Natural killer cell treated with Interleukin-12 subunit alpha and Interleukin-12 subunit beta and Interleukin-15 and Interleukin-18, amount 100 ng/mL, for 72 hours (primary cell): ENCODE measurements at regions not wholly inside any gene's neighbourhood (a gene's known extent, or its start where the extent isn't known, plus 50 kb on each side); places are given as distances from the start of the nearest gene placed in this dataset.
A peak's percentile ranks its signal among the peaks of the same experiment; 100 is the strongest.

Source experiments
- ATAC-seq, 2 donors: fragments of 150-1000 bp; cut with Tn5 transposase in 1 of 2; sonication (Bioruptor Pico), chemical (Tn5 transposase) in 1 of 2; 2 replicates each; pipeline ENCODE4 v1.10.0; 2021
- DNase-seq: peaks from one replicate; pipeline ENCODE4 v3.0.0; 2022; ENCODE audit warnings: low spot score
- H3K27ac Mint-ChIP-seq, 2 donors: 1 replicate in 1 of 2; 2 replicates in 1 of 2; pipeline ENCODE4 v1.8.0; 2022; ENCODE audit warnings: mixed read lengths in 2 of 2, mild to moderate bottlenecking in 1 of 2, moderate library complexity in 1 of 2
- H3K27me3 Mint-ChIP-seq, 2 donors: 1 replicate in 1 of 2; 2 replicates in 1 of 2; pipeline ENCODE4 v1.8.0; 2022; ENCODE audit warnings: mixed read lengths in 2 of 2
- H3K36me3 Mint-ChIP-seq: one replicate; pipeline ENCODE4 v1.8.0; 2022; ENCODE audit warnings: mixed read lengths
- H3K4me1 Mint-ChIP-seq, 2 donors: 1 replicate in 1 of 2; 2 replicates in 1 of 2; pipeline ENCODE4 v1.8.0; 2022; ENCODE audit warnings: low read depth in 2 of 2, mixed read lengths in 2 of 2, mild to moderate bottlenecking in 1 of 2
- H3K4me3 Mint-ChIP-seq: one replicate; pipeline ENCODE4 v1.8.0; 2022; ENCODE audit warnings: mixed read lengths
- H3K9me3 Mint-ChIP-seq: 2 replicates; pipeline ENCODE4 v1.8.0; 2022; ENCODE audit warnings: mixed read lengths

- no peaks in the 10 kb centered on the region for H3K4me1 Mint-ChIP-seq
- no peak overlapping the region for H3K27ac Mint-ChIP-seq
- no peaks in the 10 kb centered on the region for H3K36me3 Mint-ChIP-seq
- no peak overlapping the region for H3K4me3 Mint-ChIP-seq
- no peak for ATAC-seq
- no peak for DNase-seq
- peaks cover 4% of the 10 kb centered on the region for H3K9me3 Mint-ChIP-seq
- H3K27me3 Mint-ChIP-seq = peaks cover 14 to 28% of the 10 kb centered on the region in 2 donors
Measured at GRCh38 chr1:30631700-30632099, 91.7 kb downstream of the MATN1 start.

- peaks cover 10% of the 10 kb centered on the region for H3K36me3 Mint-ChIP-seq
- DNase-seq = no peak
- no peaks in the 10 kb centered on the region for H3K4me1 Mint-ChIP-seq
- H3K27ac Mint-ChIP-seq = no peak overlapping the region
- no peak overlapping the region for H3K4me3 Mint-ChIP-seq
- H3K27me3 Mint-ChIP-seq = peaks cover 19 to 41% of the 10 kb centered on the region in 2 donors
- peaks cover 4% of the 10 kb centered on the region for H3K9me3 Mint-ChIP-seq
- no peak for ATAC-seq
Measured at GRCh38 chr1:30629501-30629900, 93.9 kb downstream of the MATN1 start.

GRCh38 chr1:30627994-30628393 is 95.4 kb downstream of the MATN1 start:
- ATAC-seq = no peak
- peaks cover 16% of the 10 kb centered on the region for H3K36me3 Mint-ChIP-seq
- no peak overlapping the region for H3K4me3 Mint-ChIP-seq
- peaks cover 10% of the 10 kb centered on the region for H3K9me3 Mint-ChIP-seq
- H3K27ac Mint-ChIP-seq = no peak overlapping the region
- no peaks in the 10 kb centered on the region for H3K4me1 Mint-ChIP-seq
- peaks cover 22 to 44% of the 10 kb centered on the region in 2 donors for H3K27me3 Mint-ChIP-seq
- no peak for DNase-seq

- Mint-ChIP-seq H3K27me3 (peaks cover 23 to 46% of the 10 kb centered on the region in 2 donors), H3K27ac (no peak overlapping the region), H3K36me3 (peaks cover 24% of the 10 kb centered on the region), H3K4me3 (no peak overlapping the region), H3K9me3 (peaks cover 11% of the 10 kb centered on the region), H3K4me1 (no peaks in the 10 kb centered on the region)
- no peak for ATAC-seq
- DNase-seq = no peak
Measured at GRCh38 chr1:30627206-30627605, 96.2 kb downstream of the MATN1 start.

- no peaks in the 10 kb centered on the region for H3K4me1 Mint-ChIP-seq
- H3K9me3 Mint-ChIP-seq = peaks cover 11% of the 10 kb centered on the region
- no peak overlapping the region for H3K27ac Mint-ChIP-seq
- no peak overlapping the region for H3K4me3 Mint-ChIP-seq
- DNase-seq (no peak), ATAC-seq (no peak)
- H3K27me3 Mint-ChIP-seq = peaks cover 34 to 41% of the 10 kb centered on the region in 2 donors
- H3K36me3 Mint-ChIP-seq = peaks cover 24% of the 10 kb centered on the region
Measured at GRCh38 chr1:30623431-30623830, 100.0 kb downstream of the MATN1 start.

GRCh38 chr1:30619619-30620018 is 103.8 kb downstream of the MATN1 start:
- Mint-ChIP-seq H3K27ac (no peak overlapping the region), H3K4me1 (no peaks in the 10 kb centered on the region), H3K9me3 (peaks cover 6% of the 10 kb centered on the region), H3K27me3 (peaks cover 30 to 39% of the 10 kb centered on the region in 2 donors), H3K36me3 (peaks cover 15% of the 10 kb centered on the region), H3K4me3 (no peak overlapping the region)
- no peak for ATAC-seq
- DNase-seq = no peak

GRCh38 chr1:30618335-30618747 is 105.0 kb downstream of the MATN1 start:
- Mint-ChIP-seq H3K27me3 (peaks cover 33 to 37% of the 10 kb centered on the region in 2 donors), H3K27ac (no peak overlapping the region), H3K9me3 (peaks cover 4% of the 10 kb centered on the region), H3K36me3 (peaks cover 11% of the 10 kb centered on the region), H3K4me1 (no peaks in the 10 kb centered on the region), H3K4me3 (no peak overlapping the region)
- no peak for DNase-seq
- ATAC-seq = no peak

GRCh38 chr1:30616759-30617158 is 106.6 kb downstream of the MATN1 start:
- Mint-ChIP-seq H3K4me1 (no peaks in the 10 kb centered on the region), H3K9me3 (no peaks in the 10 kb centered on the region), H3K4me3 (no peak overlapping the region), H3K27me3 (peaks cover 23 to 26% of the 10 kb centered on the region in 2 donors), H3K27ac (no peak overlapping the region), H3K36me3 (no peaks in the 10 kb centered on the region)
- DNase-seq = no peak
- ATAC-seq = no peak

- Mint-ChIP-seq H3K27ac (no peak overlapping the region), H3K4me3 (no peak overlapping the region), H3K4me1 (no peaks in the 10 kb centered on the region), H3K9me3 (no peaks in the 10 kb centered on the region), H3K36me3 (no peaks in the 10 kb centered on the region), H3K27me3 (peaks cover 26 to 29% of the 10 kb centered on the region in 2 donors)
- DNase-seq (no peak), ATAC-seq (no peak)
Measured at GRCh38 chr1:30615816-30616590, 107.4 kb downstream of the MATN1 start.

GRCh38 chr1:30615076-30615795 is 108.1 kb downstream of the MATN1 start:
- no peaks in the 10 kb centered on the region for H3K4me1 Mint-ChIP-seq
- H3K27ac Mint-ChIP-seq = no peak overlapping the region
- H3K9me3 Mint-ChIP-seq = no peaks in the 10 kb centered on the region

GRCh38 chr1:30613188-30613587 is 110.2 kb downstream of the MATN1 start:
- no peaks in the 10 kb centered on the region for H3K36me3 Mint-ChIP-seq
- H3K27me3 Mint-ChIP-seq = peaks cover 26 to 44% of the 10 kb centered on the region in 2 donors

More at GRCh38 chr1:30615076-30615795, 108.1 kb downstream of the MATN1 start:
- no peak for DNase-seq
- Mint-ChIP-seq H3K27me3 (peaks cover 25 to 29% of the 10 kb centered on the region in 2 donors), H3K4me3 (no peak overlapping the region), H3K36me3 (no peaks in the 10 kb centered on the region)
- peak in 1 of 2 donors; percentile 40 for ATAC-seq

GRCh38 chr1:30612536-30613065 is 110.8 kb downstream of the MATN1 start:
- Mint-ChIP-seq H3K4me3 (no peak overlapping the region), H3K36me3 (no peaks in the 10 kb centered on the region), H3K4me1 (no peaks in the 10 kb centered on the region), H3K27me3 (peaks cover 28 to 50% of the 10 kb centered on the region in 2 donors), H3K27ac (no peak overlapping the region), H3K9me3 (no peaks in the 10 kb centered on the region)
- DNase-seq (no peak), ATAC-seq (no peak)

More at GRCh38 chr1:30613188-30613587, 110.2 kb downstream of the MATN1 start:
- Mint-ChIP-seq H3K9me3 (no peaks in the 10 kb centered on the region), H3K27ac (no peak overlapping the region), H3K4me1 (no peaks in the 10 kb centered on the region), H3K4me3 (no peak overlapping the region)
- ATAC-seq (no peak), DNase-seq (no peak)

- no peaks in the 10 kb centered on the region for H3K4me1 Mint-ChIP-seq
- no peaks in the 10 kb centered on the region for H3K9me3 Mint-ChIP-seq
- H3K27me3 Mint-ChIP-seq = peaks cover 30 to 46% of the 10 kb centered on the region in 2 donors
Measured at GRCh38 chr1:30611741-30612309, 111.6 kb downstream of the MATN1 start.

GRCh38 chr1:30610917-30611316 is 112.5 kb downstream of the MATN1 start:
- no peak for DNase-seq
- ATAC-seq = no peak
- H3K27ac Mint-ChIP-seq = no peak overlapping the region
- H3K4me3 Mint-ChIP-seq = no peak overlapping the region
- H3K4me1 Mint-ChIP-seq = no peaks in the 10 kb centered on the region
- no peaks in the 10 kb centered on the region for H3K36me3 Mint-ChIP-seq
- H3K9me3 Mint-ChIP-seq = no peaks in the 10 kb centered on the region
- peaks cover 28 to 46% of the 10 kb centered on the region in 2 donors for H3K27me3 Mint-ChIP-seq

More at GRCh38 chr1:30611741-30612309, 111.6 kb downstream of the MATN1 start:
- ATAC-seq (no peak), DNase-seq (no peak)
- Mint-ChIP-seq H3K27ac (no peak overlapping the region), H3K4me3 (no peak overlapping the region), H3K36me3 (no peaks in the 10 kb centered on the region)
